Jurkat, Clone E6-1 (cell line): ENCODE measurements at regions not wholly inside any gene's neighbourhood (a gene's known extent, or its start where the extent isn't known, plus 50 kb on each side); places are given as distances from the start of the nearest gene placed in this dataset.

ENCODE experiments used
- DNase-seq: peaks from one replicate; pipeline ENCODE4 v3.0.0-alpha.2; 2011; ENCODE audit warnings: low read depth, low spot score
- H3K4me3 ChIP-seq: 2 replicates; pipeline ENCODE4 v1.5.1; 2011; ENCODE audit warnings: mild to moderate bottlenecking, low read length, control low read depth, moderate library complexity

DNA sequence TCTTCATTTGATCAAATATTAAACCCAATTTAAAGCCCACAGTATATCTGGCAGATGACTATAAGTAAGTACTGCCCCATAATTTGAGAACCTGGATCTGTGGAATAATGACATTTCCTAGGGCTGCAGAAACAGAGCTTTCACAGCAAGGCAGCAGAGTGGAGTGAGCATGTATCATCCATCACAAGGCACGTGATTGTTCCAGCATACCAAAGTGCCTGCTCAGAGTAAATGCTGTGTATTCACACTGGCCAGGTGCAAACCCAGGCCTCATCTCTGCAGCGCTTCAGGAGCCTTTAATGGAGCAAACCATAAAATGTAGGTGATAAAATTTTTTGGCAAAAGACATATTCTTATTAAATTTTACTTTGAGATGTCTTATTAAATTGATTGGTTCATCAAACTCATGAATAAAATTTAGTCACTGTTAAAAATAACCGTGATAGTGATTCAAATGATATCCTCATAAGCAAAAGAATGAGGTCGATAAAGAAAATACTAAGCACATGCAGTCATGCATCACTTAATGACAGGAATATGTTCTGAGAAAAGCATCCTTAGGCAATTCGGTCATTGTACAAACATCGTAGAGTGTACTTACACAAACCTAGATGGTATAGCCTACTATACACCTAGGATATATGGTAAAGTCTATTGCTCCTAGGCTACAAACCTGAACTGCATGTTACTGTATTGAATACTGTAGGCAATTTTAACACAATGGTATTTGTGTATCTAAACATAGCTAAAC is 99.3 kb upstream of the SLC24A5 start:
- DNase-seq: no peak
- H3K4me3 ChIP-seq: no peak overlapping the region

DNA sequence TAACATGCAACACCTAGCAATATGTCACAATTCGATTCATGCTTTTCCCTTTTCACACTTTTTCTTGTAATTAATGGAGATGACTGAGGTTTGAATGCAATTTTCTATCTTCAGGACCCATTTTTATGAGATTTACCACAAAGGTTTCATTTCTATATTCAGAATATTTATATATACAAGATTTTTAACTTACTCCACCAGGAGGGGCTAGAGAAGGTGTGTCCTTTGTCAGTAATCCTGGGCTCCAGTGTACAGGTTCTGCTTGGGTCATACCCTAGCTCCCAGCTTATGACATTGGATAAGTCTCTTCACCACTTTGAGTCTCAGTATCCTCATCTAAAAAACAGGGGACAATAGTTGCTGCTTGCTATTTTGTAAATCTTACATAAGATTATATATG is 95.7 kb upstream of the SLC24A5 start:
- DNase-seq: no peak
- no peak overlapping the region for H3K4me3 ChIP-seq

GRCh38 chr15:48028712-48029111 is 92.1 kb upstream of the SLC24A5 start:
- no peak overlapping the region for H3K4me3 ChIP-seq
- no peak for DNase-seq

- H3K4me3 ChIP-seq: no peak overlapping the region
- DNase-seq: no peak
Observed at GRCh38 chr15:48029642-48030041, 91.1 kb upstream of the SLC24A5 start.

GRCh38 chr15:48031466-48031865 is 89.3 kb upstream of the SLC24A5 start:
- no peak for DNase-seq
- no peak overlapping the region for H3K4me3 ChIP-seq

DNA sequence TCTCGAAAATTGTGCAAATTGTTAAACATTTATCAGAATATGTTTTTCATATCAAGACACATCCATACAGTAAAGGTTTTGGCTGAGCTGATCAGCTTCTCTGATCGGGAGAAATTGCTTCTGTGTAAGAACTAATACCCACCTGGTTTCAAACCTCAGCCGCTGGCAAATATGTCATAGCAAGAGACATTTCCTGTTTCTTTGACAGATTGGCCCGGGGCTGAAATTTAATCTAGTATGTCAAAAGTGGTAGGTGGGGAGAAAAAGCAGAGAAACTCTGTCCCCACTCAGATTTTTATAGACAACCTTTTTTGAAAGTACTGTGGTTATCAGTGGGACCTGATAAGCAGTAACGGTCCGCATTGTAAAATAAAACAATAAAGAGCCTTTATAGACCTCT is 88.8 kb upstream of the SLC24A5 start:
- DNase-seq: peak; percentile 19
- H3K4me3 ChIP-seq: no peak overlapping the region

DNA sequence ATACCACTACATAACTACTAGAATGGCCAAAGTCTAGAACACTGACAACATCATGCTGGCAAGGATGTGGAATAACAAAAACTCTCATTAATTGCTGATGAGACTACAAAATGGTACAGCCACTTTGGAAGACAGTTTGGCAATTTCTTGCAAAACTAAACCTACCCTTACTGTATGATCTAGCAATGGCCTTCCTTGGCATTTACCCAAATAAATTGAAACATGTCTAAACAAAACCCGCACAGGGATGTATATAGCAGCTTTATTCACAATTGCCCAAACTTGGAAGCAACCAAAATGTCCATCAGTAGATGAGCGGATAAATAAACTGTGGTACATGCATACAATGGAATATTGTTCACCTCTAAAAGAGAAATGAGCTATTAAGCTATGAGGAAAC is 87.9 kb upstream of the SLC24A5 start:
- DNase-seq: no peak
- H3K4me3 ChIP-seq: no peak overlapping the region

DNA sequence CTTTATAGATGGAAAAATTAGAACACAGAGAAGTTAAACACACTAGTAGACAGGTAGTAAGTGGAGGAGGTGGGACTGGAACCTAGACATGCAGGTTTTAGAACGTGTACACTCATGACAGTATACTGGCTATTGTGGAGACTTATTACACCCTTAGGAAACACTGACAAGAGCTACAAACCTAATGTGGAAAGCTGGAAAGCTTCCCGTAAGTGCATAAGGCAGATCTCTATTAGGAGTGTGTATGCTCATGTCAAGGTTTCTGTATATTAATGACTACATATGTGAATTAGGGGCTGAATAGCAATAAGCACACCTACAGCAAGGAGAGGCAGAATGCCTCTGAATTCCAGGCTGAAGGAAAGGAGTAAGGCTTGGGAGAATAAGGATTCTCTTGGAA is 82.6 kb upstream of the SLC24A5 start:
- no peak for DNase-seq
- no peak overlapping the region for H3K4me3 ChIP-seq

GRCh38 chr15:48040166-48040817 is 80.5 kb upstream of the SLC24A5 start:
- peak overlapping the region; percentile 9; the same call in 1 of the 2 replicates for H3K4me3 ChIP-seq
- DNase-seq: peak; percentile 92

DNA sequence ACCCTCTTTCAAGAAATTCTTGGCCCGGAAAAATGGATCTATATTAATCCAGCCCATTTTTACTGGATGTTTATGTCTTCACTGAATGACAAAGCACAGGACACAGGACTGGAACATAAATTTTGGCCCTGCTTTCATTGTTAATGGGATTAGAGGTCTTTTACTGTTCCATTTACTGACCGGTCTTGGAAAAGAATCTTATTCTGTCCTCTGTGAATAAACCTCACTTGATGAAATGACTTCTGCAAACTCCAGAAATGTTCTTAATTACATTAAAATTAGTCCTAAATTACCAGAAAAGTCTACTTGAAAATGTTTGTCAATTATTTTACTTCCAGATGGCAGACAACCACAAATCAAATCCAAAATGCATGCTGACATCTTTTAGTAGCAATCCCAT is 79.3 kb upstream of the SLC24A5 start:
- no peak for DNase-seq
- H3K4me3 ChIP-seq: no peak overlapping the region

- H3K4me3 ChIP-seq: no peak overlapping the region
- DNase-seq: peak; percentile 21
Observed at GRCh38 chr15:48046813-48047438, 73.9 kb upstream of the SLC24A5 start.

DNA sequence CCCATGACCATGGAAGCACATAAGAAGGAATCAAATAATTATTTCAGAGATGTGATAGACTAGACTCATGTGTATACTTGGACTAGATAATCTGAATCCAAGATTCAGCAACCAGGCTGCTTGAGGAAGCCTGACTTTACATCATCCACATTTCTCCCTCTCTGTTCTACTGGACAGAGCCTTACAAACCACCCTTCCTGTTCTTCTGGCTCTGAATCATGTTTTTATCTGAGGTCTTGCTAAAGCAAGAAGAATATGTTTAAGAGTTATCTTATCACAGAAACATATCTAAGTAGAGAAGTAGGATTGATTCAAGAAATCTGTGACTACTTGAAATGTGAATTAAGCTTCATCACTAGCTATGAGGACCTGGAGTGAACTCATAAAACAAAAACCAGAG is 71.1 kb upstream of the SLC24A5 start:
- no peak for DNase-seq
- H3K4me3 ChIP-seq: no peak overlapping the region

- no peak overlapping the region for H3K4me3 ChIP-seq
- DNase-seq: no peak
Observed at GRCh38 chr15:48052946-48053345, 67.8 kb upstream of the SLC24A5 start.

DNA sequence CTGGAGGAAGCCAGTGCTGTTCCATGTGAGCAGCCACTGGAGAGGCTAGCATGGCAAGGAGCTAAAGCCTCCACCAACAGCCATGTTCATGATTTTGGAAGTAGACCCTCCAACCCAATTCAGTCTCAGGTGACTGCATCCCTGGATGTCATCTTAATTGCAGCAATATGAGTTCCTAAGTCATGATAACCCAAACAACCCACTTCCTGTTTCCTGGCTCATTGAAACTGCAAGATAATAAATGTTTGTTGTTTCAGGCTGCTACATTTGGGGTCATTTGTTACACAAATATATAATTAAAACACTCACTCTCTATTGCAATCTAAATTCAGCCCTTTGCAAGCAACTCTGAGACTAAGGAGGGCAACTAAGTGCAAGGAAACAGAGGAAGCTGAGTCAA is 62.4 kb upstream of the SLC24A5 start:
- DNase-seq: peak; percentile 49
- no peak overlapping the region for H3K4me3 ChIP-seq

GRCh38 chr15:48059791-48060190 is 61.0 kb upstream of the SLC24A5 start:
- H3K4me3 ChIP-seq: no peak overlapping the region
- DNase-seq: no peak

DNA sequence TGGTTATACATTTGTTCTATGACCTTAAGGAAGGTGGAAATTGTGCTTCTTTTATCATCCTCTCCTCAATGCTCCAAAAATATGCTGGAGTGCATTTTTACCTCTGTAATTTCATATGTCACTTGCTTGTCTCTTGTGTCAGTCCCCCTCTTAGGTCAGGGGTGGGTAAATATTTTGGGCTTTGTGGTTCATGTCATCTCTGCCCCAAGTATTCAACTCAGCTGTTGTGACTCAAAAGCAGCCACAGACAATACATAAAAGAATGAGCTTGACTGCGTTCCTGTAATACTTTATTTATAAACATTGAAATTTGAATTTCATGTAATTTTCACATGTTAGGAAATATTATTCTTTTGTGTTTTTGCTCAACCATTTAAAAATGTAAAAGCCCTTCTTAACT is 60.4 kb upstream of the SLC24A5 start:
- DNase-seq: no peak
- H3K4me3 ChIP-seq: no peak overlapping the region

- no peak overlapping the region for H3K4me3 ChIP-seq
- no peak for DNase-seq
Observed at GRCh38 chr15:48061605-48062004, 59.2 kb upstream of the SLC24A5 start.

GRCh38 chr15:48062148-48062872 is 58.5 kb upstream of the SLC24A5 start:
- no peak overlapping the region for H3K4me3 ChIP-seq
- no peak for DNase-seq

DNA sequence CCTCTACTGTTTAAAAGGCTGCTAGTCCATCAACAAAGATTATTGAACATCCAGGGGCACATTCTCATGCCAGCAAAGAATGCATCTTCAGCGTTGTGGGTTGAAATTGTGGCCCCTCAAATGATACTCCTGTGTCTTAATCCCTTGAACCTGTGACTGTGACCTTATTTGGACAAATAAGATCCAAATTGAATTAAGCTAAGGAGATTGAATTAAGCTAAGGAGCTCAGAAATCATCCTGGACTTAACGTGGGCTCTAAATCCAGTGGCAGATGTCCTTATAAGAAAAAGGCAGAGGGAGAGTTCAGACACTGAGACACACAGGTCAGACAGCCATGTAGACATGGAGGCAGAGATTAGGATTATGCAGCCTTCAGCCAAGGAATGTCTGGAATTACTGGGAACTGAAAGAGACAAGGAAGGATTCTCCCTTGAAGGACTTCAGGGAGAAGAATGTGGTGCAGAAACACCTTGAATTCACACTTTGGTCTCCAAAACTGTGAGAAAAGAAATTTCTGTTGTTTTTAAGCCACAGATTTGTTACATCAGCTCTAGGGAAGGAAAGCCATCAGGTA is 57.3 kb upstream of the SLC24A5 start:
- H3K4me3 ChIP-seq: no peak overlapping the region
- DNase-seq: no peak

GRCh38 chr15:48064421-48064820 is 56.4 kb upstream of the SLC24A5 start:
- no peak overlapping the region for H3K4me3 ChIP-seq
- DNase-seq: no peak
